Neuronal stem cell (in vitro differentiated cells): ENCODE measurements at regions not wholly inside any gene's neighbourhood (a gene's known extent, or its start where the extent isn't known, plus 50 kb on each side); places are given as distances from the start of the nearest gene placed in this dataset.
A peak's percentile ranks its signal among the peaks of the same experiment; 100 is the strongest.

ENCODE experiments used
- DNase-seq: peaks from one replicate; pipeline ENCODE4 v3.0.0-alpha.2; 2013; ENCODE audit warnings: low spot score
- H2AFZ ChIP-seq: one replicate; pipeline ENCODE4 v1.6.1; 2013; ENCODE audit warnings: mild to moderate bottlenecking, low read length, inconsistent platforms
- H2AK5ac ChIP-seq: 2 replicates; pipeline ENCODE4 v1.6.1; 2013; ENCODE audit warnings: low read depth, mild to moderate bottlenecking, inconsistent platforms, low read length, moderate library complexity, mixed read lengths
- H2BK120ac ChIP-seq: 2 replicates; pipeline ENCODE4 v1.6.1; 2013; ENCODE audit warnings: low read depth, mild to moderate bottlenecking, inconsistent platforms, low read length, moderate library complexity, mixed read lengths
- H2BK12ac ChIP-seq: one replicate; pipeline ENCODE4 v1.6.1; 2013; ENCODE audit warnings: low read length, inconsistent platforms
- H2BK15ac ChIP-seq: 2 replicates; pipeline ENCODE4 v1.6.1; 2013; ENCODE audit warnings: mild to moderate bottlenecking, low read length, inconsistent platforms, mixed read lengths
- H2BK5ac ChIP-seq: one replicate; pipeline ENCODE4 v1.6.1; 2013; ENCODE audit warnings: inconsistent platforms, mild to moderate bottlenecking, low read length, moderate library complexity
- H3K14ac ChIP-seq: one replicate; pipeline ENCODE4 v1.6.1; 2013; ENCODE audit warnings: low read length, inconsistent platforms
- H3K18ac ChIP-seq: 2 replicates; pipeline ENCODE4 v1.6.1; 2013; ENCODE audit warnings: low read length, inconsistent platforms
- H3K23ac ChIP-seq: 2 replicates; pipeline ENCODE4 v1.6.1; 2013; ENCODE audit warnings: low read depth, mild to moderate bottlenecking, mixed read lengths, low read length, inconsistent platforms; ENCODE audit not compliant: poor library complexity
- H3K27ac ChIP-seq: replicated peaks from 3 replicates; pipeline ENCODE4 v1.5.1; 2013; ENCODE audit warnings: low read length, inconsistent platforms
- H3K27me3 ChIP-seq, 3 experiments: 2 replicates each; pipeline ENCODE4 v1.6.1; 2013; ENCODE audit warnings: low read length in 3 of 3, mild to moderate bottlenecking in 2 of 3, inconsistent platforms in 1 of 3, low read depth in 1 of 3, mixed read lengths in 1 of 3, moderate library complexity in 1 of 3; ENCODE audit not compliant: control insufficient read depth in 3 of 3, insufficient read depth in 3 of 3
- H3K36me3 ChIP-seq, 2 donors: replicated peaks in 1 of 2; 2 replicates each; pipeline ENCODE4 v1.6.1; 2013; ENCODE audit warnings: low read length in 2 of 2; ENCODE audit not compliant: control insufficient read depth in 2 of 2, insufficient read depth in 2 of 2
- H3K4ac ChIP-seq: 2 replicates; pipeline ENCODE4 v1.6.1; 2013; ENCODE audit warnings: inconsistent platforms, mild to moderate bottlenecking, low read length, moderate library complexity
- H3K4me1 ChIP-seq, 2 donors: 1 replicate in 1 of 2; 2 replicates in 1 of 2; pipeline ENCODE4 v1.6.1; 2013; ENCODE audit warnings: low read length in 2 of 2, low read depth in 1 of 2; ENCODE audit not compliant: control insufficient read depth in 2 of 2, insufficient read depth in 1 of 2
- H3K4me2 ChIP-seq: one replicate; pipeline ENCODE4 v1.6.1; 2013; ENCODE audit warnings: mild to moderate bottlenecking, low read length, inconsistent platforms; ENCODE audit not compliant: insufficient read depth, poor library complexity, severe bottlenecking
- H3K4me3 ChIP-seq, 2 donors: 2 replicates each; pipeline ENCODE4 v1.5.1; 2013; ENCODE audit warnings: low read length in 2 of 2, mild to moderate bottlenecking in 2 of 2, inconsistent platforms in 1 of 2, moderate library complexity in 1 of 2
- H3K79me1 ChIP-seq: one replicate; pipeline ENCODE4 v1.6.1; 2013; ENCODE audit warnings: low read depth, mild to moderate bottlenecking, inconsistent platforms, low read length, moderate library complexity
- H3K9ac ChIP-seq: one replicate; pipeline ENCODE4 v1.6.1; 2013; ENCODE audit warnings: mild to moderate bottlenecking, low read depth, low read length, inconsistent platforms; ENCODE audit not compliant: poor library complexity
- H3K9me3 ChIP-seq, 2 donors: replicated peaks in 1 of 2; 2 replicates each; pipeline versions ENCODE3 to v1.6.1; 2013; ENCODE audit warnings: low read length in 2 of 2, mild to moderate bottlenecking in 2 of 2, inconsistent platforms in 1 of 2, low read depth in 1 of 2, mixed read lengths in 1 of 2, moderate library complexity in 1 of 2; ENCODE audit not compliant: control insufficient read depth in 2 of 2, insufficient read depth in 1 of 2
- H4K8ac ChIP-seq: one replicate; pipeline ENCODE4 v1.6.1; 2013; ENCODE audit warnings: low read depth, mild to moderate bottlenecking, inconsistent platforms, low read length, moderate library complexity
- H4K91ac ChIP-seq: one replicate; pipeline ENCODE4 v1.6.1; 2013; ENCODE audit warnings: low read length, low read depth, mild to moderate bottlenecking, inconsistent platforms; ENCODE audit not compliant: poor library complexity
- WGBS, 2 donors: extraction: QIAGEN DNeasy Blood & Tissue Kit; methylation state at CpG; one replicate each; pipeline ENCODE4 v1.1.7; 2013; ENCODE audit warnings: missing lambda C conversion rate in 2 of 2, mixed read lengths in 1 of 2; ENCODE audit not compliant: insufficient read length in 2 of 2, insufficient replicate concordance in 1 of 2; ENCODE audit errors: extremely low coverage in 2 of 2; 5-methylcytosine and 5-hydroxymethylcytosine counted together

GRCh38 chr2:14737201-14737600 is 104.7 kb downstream of the LRATD1 start:
- no peak overlapping the region for H2AFZ ChIP-seq
- H3K79me1 ChIP-seq, result no peaks in the 10 kb centered on the region
- H3K9me3 ChIP-seq, result no peaks in the 10 kb centered on the region
- no peak overlapping the region for H3K9ac ChIP-seq
- no peak overlapping the region for H3K4ac ChIP-seq
- no peak overlapping the region for H3K14ac ChIP-seq
- H3K4me3 ChIP-seq, result no peak overlapping the region
- no peak overlapping the region for H2AK5ac ChIP-seq
- no peaks in the 10 kb centered on the region for H3K36me3 ChIP-seq
- WGBS, 2 donors, result no CpG with 5 or more reads among the region's 1 CpG
- H3K4me1 ChIP-seq, result no peaks in the 10 kb centered on the region
- no peak for DNase-seq
- H2BK15ac ChIP-seq, result no peak overlapping the region
- no peak overlapping the region for H3K18ac ChIP-seq
- H4K8ac ChIP-seq, result no peak overlapping the region
- no peak overlapping the region for H2BK5ac ChIP-seq
- no peak overlapping the region for H2BK12ac ChIP-seq
- H4K91ac ChIP-seq, result no peak overlapping the region
- no peak overlapping the region for H3K4me2 ChIP-seq
- no peaks in the 10 kb centered on the region for H3K27me3 ChIP-seq
- H3K23ac ChIP-seq, result no peak overlapping the region
- no peak overlapping the region for H3K27ac ChIP-seq
- H2BK120ac ChIP-seq, result no peak overlapping the region

GRCh38 chr2:14743861-14744260 is 111.3 kb downstream of the LRATD1 start:
- DNase-seq, result no peak
- no peak overlapping the region for H3K9ac ChIP-seq
- no peak overlapping the region for H3K4me3 ChIP-seq
- H3K27me3 ChIP-seq, result peaks cover 0 to 3% (median 0%) of the 10 kb centered on the region in 3 experiments
- H3K4me1 ChIP-seq, result peaks cover 0 to 3% of the 10 kb centered on the region in 2 donors
- H3K4ac ChIP-seq, result no peak overlapping the region
- no peak overlapping the region for H2AFZ ChIP-seq
- H2BK5ac ChIP-seq, result no peak overlapping the region
- H3K9me3 ChIP-seq, result peaks cover 0 to 15% of the 10 kb centered on the region in 2 donors
- no CpG with 5 or more reads among the region's 1 CpG for WGBS, 2 donors
- H3K14ac ChIP-seq, result no peak overlapping the region
- H3K4me2 ChIP-seq, result no peak overlapping the region
- no peaks in the 10 kb centered on the region for H3K79me1 ChIP-seq
- H2BK15ac ChIP-seq, result no peak overlapping the region
- H3K36me3 ChIP-seq, result peaks cover 0 to 4% of the 10 kb centered on the region in 2 donors
- H2BK120ac ChIP-seq, result no peak overlapping the region
- no peak overlapping the region for H3K23ac ChIP-seq
- H3K27ac ChIP-seq, result no peak overlapping the region
- no peak overlapping the region for H2BK12ac ChIP-seq
- H2AK5ac ChIP-seq, result no peak overlapping the region
- H4K91ac ChIP-seq, result no peak overlapping the region
- H3K18ac ChIP-seq, result no peak overlapping the region
- no peak overlapping the region for H4K8ac ChIP-seq

GRCh38 chr2:14745288-14746076 is 113.0 kb downstream of the LRATD1 start:
- H2BK5ac ChIP-seq, result no peak overlapping the region
- peaks cover 0 to 4% of the 10 kb centered on the region in 2 donors for H3K36me3 ChIP-seq
- H3K23ac ChIP-seq, result no peak overlapping the region
- H2AK5ac ChIP-seq, result no peak overlapping the region
- no peak overlapping the region for H4K91ac ChIP-seq
- no peak overlapping the region for H3K18ac ChIP-seq
- WGBS, 2 donors, result no CpG with 5 or more reads among the region's 9 CpGs
- DNase-seq, result no peak
- H2AFZ ChIP-seq, result no peak overlapping the region
- H3K9me3 ChIP-seq, result peaks cover 0 to 15% of the 10 kb centered on the region in 2 donors
- no peak overlapping the region for H2BK12ac ChIP-seq
- peaks cover 0 to 3% (median 0%) of the 10 kb centered on the region in 3 experiments for H3K27me3 ChIP-seq
- no peak overlapping the region for H3K27ac ChIP-seq
- H3K4ac ChIP-seq, result no peak overlapping the region
- H3K79me1 ChIP-seq, result no peaks in the 10 kb centered on the region
- peaks cover 0 to 4% of the 10 kb centered on the region in 2 donors for H3K4me1 ChIP-seq
- H3K4me2 ChIP-seq, result no peak overlapping the region
- no peak overlapping the region for H2BK120ac ChIP-seq
- H3K9ac ChIP-seq, result no peak overlapping the region
- H2BK15ac ChIP-seq, result no peak overlapping the region
- no peak overlapping the region for H3K14ac ChIP-seq
- no peak overlapping the region for H4K8ac ChIP-seq
- no peak overlapping the region for H3K4me3 ChIP-seq

- H3K79me1 ChIP-seq, result no peaks in the 10 kb centered on the region
- H3K27me3 ChIP-seq, result peaks cover 0 to 3% (median 0%) of the 10 kb centered on the region in 3 experiments
- H4K8ac ChIP-seq, result no peak overlapping the region
- H3K27ac ChIP-seq, result no peak overlapping the region
- peaks cover 0 to 6% of the 10 kb centered on the region in 2 donors for H3K4me1 ChIP-seq
- peak overlapping the region in 1 of 2 donors; percentile 51 for H3K4me3 ChIP-seq
- H2AK5ac ChIP-seq, result no peak overlapping the region
- H3K36me3 ChIP-seq, result peaks cover 0 to 4% of the 10 kb centered on the region in 2 donors
- peak overlapping the region; percentile 76 for H3K23ac ChIP-seq
- DNase-seq, result no peak
- H3K4ac ChIP-seq, result no peak overlapping the region
- no peak overlapping the region for H3K4me2 ChIP-seq
- no peak overlapping the region for H3K18ac ChIP-seq
- no peak overlapping the region for H2BK15ac ChIP-seq
- H2BK12ac ChIP-seq, result no peak overlapping the region
- H2BK5ac ChIP-seq, result no peak overlapping the region
- H2BK120ac ChIP-seq, result peak overlapping the region; percentile 32
- peak overlapping the region; percentile 18 for H3K9ac ChIP-seq
- no peak overlapping the region for H3K14ac ChIP-seq
- no peak overlapping the region for H4K91ac ChIP-seq
- H2AFZ ChIP-seq, result no peak overlapping the region
- 100% methylated on average over 5 of the region's 7 CpGs; no CpG with 5 or more reads in 1 of the 2 donors for WGBS, 2 donors
- peaks cover 0 to 15% of the 10 kb centered on the region in 2 donors for H3K9me3 ChIP-seq
Measured at GRCh38 chr2:14746133-14746532, 113.6 kb downstream of the LRATD1 start.
